NCI-H1694 (cell line): ENCODE measurements at regions not wholly inside any gene's neighbourhood (a gene's known extent, or its start where the extent isn't known, plus 50 kb on each side); places are given as distances from the start of the nearest gene placed in this dataset.
"Not testable (repeated sequence)": the region's sequence is repeated elsewhere in the genome, so short reads cannot be mapped to it uniquely, and the experiment has no call there.

Source experiments
- DNase-seq: peaks from one replicate; lab custom pipeline; 2025; lab: John Stamatoyannopoulos, UW

GRCh38 chr7:67916111-67916510 is 919.5 kb downstream of the TYW1 start:
- not testable (repeated sequence) for DNase-seq

DNA sequence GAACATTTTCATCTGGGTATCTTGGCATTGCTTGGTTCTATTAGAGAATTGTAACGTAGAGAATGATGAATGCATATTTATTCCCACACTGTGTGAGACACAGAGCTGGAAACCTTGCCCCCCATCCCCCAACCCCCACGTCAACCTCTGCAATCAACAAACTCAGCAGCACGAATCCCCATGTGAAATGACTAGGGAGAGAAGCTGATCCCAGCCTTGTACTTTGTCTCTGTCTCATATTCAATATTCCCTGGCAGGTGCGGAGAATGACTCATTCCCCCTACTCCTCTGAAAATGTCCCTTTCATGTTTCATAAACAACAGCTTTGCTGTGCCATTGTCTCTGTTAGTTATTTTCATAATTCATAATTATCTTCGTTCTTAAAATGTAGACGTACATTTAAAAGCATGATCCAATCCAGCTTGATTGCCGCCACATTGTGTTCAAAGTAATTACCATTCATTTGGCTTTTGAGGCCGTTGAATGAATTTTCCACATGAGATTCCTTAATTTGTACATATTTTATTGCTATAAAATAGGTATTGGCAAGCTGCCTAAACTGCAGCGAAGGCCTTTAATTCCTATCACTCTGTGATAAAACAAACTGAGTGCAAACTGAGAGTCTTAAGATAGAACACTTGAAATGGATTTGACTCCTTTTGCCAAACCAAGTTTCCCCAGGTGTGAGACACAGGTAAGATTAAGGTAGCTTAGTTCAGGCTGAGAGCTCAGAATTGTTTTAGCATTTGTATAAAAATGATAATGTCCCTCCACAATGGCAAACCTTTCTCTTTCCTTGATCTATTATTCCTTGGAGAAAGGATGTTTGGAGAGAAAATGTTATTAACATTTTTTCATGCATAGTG is 920.2 kb downstream of the TYW1 start:
- DNase-seq: peak; percentile 80

DNA sequence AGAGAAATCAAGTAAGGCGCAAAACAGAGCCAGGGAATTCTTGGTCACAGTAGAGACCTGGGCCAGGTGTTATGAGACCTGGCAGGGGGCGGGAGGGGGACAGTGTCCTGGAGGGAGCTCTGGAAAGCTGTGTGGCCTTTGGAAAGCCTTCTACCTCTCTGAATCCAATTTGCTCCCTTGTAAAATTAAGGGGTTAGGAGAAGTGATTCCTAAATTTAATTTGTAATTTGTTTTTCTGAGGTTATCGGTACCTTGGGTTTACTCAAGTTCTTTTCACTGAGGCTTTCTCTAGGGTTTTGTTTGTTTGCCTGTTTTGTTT is 920.8 kb downstream of the TYW1 start:
- DNase-seq: no peak

DNA sequence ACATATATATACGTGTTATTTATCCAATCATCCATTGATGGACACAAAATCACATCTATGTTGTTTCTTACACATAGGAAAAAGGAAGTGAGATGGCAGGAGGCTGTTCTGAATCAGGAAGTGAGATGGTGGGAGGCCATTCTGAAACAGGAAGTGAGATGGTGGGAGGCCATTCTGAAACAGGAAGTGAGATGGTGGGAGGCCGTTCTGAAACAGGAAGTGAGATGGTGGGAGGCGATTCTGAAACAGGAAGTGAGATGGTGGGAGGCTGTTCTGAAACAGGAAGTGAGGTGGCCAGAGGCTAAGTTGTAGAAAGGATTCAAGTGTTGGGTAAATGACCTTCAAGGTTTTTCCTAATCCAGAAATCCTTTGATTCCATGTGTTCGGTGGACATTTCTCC is 921.5 kb downstream of the TYW1 start:
- DNase-seq: no peak

- no peak for DNase-seq
Measured at GRCh38 chr7:67923286-67923685, 926.7 kb downstream of the TYW1 start.

- DNase-seq: no peak
Measured at GRCh38 chr7:67928141-67928540, 931.5 kb downstream of the TYW1 start.

DNA sequence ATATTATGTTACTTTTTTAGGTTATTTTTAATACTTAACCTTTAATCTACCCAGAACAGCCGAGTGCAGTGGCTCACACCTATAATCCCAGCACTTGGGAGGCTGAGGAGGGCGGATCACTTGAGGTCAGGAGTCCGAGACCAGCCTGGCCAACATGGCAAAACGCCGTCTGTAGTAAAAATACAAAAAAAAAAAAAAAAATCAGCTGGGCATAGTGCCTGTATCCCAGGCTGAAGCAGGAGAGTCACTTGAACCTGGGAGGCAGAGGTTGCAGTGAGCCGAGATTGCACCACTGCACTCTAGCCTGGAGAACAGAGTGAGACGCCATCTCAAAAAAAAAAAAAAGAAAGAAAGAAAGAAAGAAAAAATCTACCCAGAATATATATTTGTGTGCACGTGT is 939.8 kb downstream of the TYW1 start:
- not testable (repeated sequence) for DNase-seq

GRCh38 chr7:67940400-67940799 is 943.8 kb downstream of the TYW1 start:
- no peak for DNase-seq

DNA sequence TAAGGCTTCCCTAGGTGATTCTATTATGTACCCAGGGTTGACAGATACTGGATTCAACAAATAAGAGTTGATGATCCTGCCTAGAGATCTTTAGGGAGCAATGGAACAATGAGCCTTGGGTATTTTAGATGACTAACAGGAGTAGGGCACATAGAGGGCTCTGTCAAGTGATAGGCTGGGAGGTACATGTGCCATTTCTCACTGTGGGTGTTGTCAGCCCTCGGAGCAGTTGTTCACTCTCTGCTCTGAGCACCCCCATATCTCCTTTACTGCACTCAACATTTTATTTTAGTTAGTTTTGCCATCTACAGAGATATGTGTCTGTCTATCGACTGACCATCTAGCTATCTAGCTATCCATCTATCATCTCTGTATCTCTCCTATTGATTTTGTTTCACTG is 950.6 kb downstream of the TYW1 start:
- DNase-seq: no peak

DNA sequence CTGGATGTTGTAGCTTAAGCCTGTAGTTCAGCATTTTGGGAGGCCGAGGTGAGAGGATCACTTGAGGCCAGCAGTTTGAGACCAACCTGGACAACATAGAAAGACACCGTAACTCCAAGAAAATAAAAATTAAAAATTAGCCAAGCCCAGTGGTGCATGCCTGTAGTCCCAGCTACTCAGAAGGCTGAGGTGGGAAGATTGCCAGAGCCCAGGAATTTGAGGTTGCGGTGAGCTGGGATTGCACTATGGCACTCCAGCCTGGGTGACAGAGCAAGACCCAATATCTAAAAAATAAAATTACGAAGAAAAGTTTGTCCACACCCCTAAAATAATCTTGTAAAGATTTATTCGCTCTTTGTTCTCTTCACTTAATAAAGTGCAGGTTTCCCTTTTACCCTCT is 951.0 kb downstream of the TYW1 start:
- DNase-seq: no peak

- no peak for DNase-seq
Measured at GRCh38 chr7:67950321-67951083, 953.9 kb downstream of the TYW1 start.

DNA sequence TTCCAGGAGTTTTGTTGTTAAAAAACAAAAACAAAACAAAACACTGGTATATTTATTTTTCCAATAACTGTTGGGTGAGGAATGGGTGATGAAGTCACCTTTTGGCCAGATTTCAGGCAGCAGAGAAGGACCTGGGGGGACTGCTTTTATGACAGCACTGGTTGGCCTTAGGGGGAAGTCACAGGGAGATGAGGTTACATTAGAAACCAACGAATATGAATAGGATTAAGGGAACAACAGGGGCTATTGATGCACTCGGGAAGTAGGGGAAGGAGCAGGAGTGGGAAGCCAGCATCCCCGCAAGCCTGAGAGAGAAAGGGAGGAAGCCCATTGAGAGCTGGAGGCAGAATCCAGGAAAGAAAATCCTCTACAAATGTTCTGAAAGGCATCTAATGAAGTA is 958.4 kb downstream of the TYW1 start:
- DNase-seq: no peak

DNA sequence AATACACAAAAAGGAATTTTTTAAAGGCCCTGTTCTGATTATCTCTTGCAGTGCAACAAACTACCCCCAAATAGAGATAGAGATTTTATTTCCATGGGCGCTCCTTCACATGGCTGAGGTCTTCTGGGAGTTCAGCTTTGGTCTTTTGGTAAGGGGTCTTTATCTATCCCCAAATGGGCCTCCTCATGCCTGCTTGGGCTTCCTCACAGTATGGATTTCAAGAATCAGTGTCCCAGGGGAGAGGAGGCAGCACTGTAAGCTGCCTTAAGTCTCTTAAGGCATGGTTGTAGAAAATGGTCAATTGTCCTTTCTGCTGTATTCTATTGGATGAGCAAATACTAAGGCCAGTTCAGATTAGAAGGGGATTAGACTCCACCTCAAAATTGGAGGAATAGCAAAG is 966.2 kb downstream of the TYW1 start:
- no peak for DNase-seq

DNA sequence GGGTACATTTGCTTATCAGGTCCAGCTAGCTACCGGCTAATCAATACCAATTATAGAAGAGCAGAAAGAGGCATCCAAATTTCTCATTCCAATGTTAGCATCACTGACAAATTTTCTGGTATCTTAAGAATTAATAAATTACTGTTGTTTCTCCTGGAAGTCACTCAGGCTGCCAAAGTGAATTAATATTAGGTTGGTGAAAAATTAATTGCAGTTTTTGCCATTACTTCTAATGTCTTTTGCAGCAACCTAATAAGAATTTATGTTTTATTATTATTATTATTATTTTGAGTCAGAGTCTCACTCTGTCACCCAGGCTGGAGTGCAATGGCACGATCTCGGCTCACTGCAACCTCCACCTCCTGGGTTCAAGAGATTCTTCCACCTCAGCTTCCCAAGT is 979.9 kb downstream of the TYW1 start:
- no peak for DNase-seq

- DNase-seq: no peak
Measured at GRCh38 chr7:67983486-67983885, 986.9 kb downstream of the TYW1 start.

- no peak for DNase-seq
Measured at GRCh38 chr7:67984326-67984725, 987.7 kb downstream of the TYW1 start.

- no peak for DNase-seq
Measured at GRCh38 chr7:67989142-67989541, 992.5 kb downstream of the TYW1 start.

DNA sequence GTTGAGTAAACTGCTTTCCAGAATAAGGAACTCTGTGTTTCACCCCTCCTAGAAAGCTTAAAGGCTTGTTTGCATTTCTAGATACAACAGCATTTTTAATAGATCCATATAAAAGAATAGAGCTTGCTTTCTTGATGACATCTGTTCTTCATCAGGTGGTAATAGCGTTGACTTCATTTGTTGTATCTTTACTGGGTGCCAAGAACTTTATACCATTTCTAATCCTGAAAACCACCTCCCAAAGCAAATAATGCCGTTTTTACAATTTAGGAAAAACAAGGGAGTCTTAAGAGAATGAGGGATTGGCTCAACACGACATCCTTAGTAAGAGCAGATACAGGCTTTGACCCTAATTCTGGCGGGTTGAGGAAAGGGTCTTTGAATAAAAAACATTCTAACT is 993.4 kb downstream of the TYW1 start:
- DNase-seq: no peak

DNA sequence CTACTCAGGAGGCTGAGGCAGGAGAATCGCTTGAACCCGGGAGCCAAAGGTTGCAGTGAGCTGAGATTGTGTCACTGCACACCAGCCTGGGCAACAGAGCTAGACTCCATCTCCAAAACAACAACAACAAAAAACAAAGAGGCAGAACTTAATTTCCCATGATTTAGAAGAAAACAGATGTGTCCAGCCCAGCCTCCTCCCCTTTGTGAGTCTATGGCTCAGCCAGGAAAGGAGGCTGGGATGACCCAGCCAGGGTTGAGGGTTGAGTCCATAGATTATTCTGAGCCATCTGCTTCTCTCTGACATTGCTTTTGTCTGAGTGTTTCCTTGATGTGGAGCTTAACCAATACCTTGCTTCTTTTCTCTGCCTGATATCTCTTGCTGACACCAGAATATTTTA is 994.1 kb downstream of the TYW1 start:
- no peak for DNase-seq

- no peak for DNase-seq
Measured at GRCh38 chr7:67992287-67992686, 995.7 kb downstream of the TYW1 start.

DNA sequence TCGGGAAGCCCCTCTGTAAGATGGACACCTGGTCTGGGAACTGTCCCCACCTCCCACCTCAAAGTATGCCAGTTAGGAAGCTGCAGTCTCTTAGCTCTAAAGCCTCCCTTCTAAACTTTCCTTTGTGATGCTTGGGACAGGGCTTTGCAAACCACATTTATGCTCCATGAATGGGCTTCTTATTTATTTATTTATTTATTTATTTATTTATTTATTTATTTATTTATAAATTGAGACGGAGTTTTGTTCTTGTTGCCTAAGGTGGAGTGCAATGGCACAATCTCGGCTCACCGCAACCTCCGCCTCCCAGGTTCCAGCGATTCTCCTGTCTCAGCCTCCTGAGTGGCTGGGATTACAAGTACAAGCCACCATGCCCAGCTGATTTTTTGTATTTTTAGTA is 1009.4 kb downstream of the TYW1 start:
- DNase-seq: no peak

GRCh38 chr7:68006619-68007018 is 1010.0 kb downstream of the TYW1 start:
- no peak for DNase-seq

- no peak for DNase-seq
Measured at GRCh38 chr7:68009716-68010115, 1013.1 kb downstream of the TYW1 start.
